ENCODE measurements at regions not wholly inside any gene's neighbourhood (a gene's known extent, or its start where the extent isn't known, plus 50 kb on each side); places are given as distances from the start of the nearest gene placed in this dataset.
"Not testable (repeated sequence)": the region's sequence is repeated elsewhere in the genome, so short reads cannot be mapped to it uniquely, and the experiment has no call there.

- H3K27ac ChIP-seq: no peak overlapping the region
- intact Hi-C loops (cut with DNase I): no loop called here
- no peaks in the 10 kb centered on the region for H3K36me3 ChIP-seq
- H3K27me3 ChIP-seq: no peaks in the 10 kb centered on the region
- DNase-seq (ENCODE audit: low spot score in 2 of 2): no peak
- H3K4me3 ChIP-seq: no peak overlapping the region
- no peak for TF ChIP-seq CTCF (IDR thresholded peaks at IDR 0.05)
- no peaks in the 10 kb centered on the region for H3K4me1 ChIP-seq
- no peaks in the 10 kb centered on the region for H3K9me3 ChIP-seq
These were observed 132.6 kb downstream of the ANAPC4 start for GRCh38 chr4:25509646-25510045.

GRCh38 chr4:25511823-25512222, 134.8 kb downstream of the ANAPC4 start:
- DNase-seq (ENCODE audit: low spot score in 2 of 2); H3K36me3 ChIP-seq; H3K27ac ChIP-seq; H3K4me1 ChIP-seq; H3K9me3 ChIP-seq; H3K27me3 ChIP-seq; H3K4me3 ChIP-seq; intact Hi-C loops (cut with DNase I): not testable (repeated sequence)

- H3K4me3 ChIP-seq: no peak overlapping the region
- intact Hi-C loops (cut with DNase I): no loop called here
- no peak for TF ChIP-seq CTCF (IDR thresholded peaks at IDR 0.05)
- no peaks in the 10 kb centered on the region for H3K4me1 ChIP-seq
- no peak overlapping the region for H3K27ac ChIP-seq
- no peaks in the 10 kb centered on the region for H3K27me3 ChIP-seq
- no peak for DNase-seq (ENCODE audit: low spot score in 2 of 2)
- no peaks in the 10 kb centered on the region for H3K9me3 ChIP-seq
- H3K36me3 ChIP-seq: no peaks in the 10 kb centered on the region
These were observed 136.8 kb downstream of the ANAPC4 start for GRCh38 chr4:25513814-25514213.

- Histone ChIP-seq H3K4me3 (no peak overlapping the region), H3K36me3 (no peaks in the 10 kb centered on the region), H3K4me1 (no peaks in the 10 kb centered on the region), H3K27ac (no peak overlapping the region), H3K9me3 (no peaks in the 10 kb centered on the region), H3K27me3 (no peaks in the 10 kb centered on the region)
- no peak for TF ChIP-seq CTCF (IDR thresholded peaks at IDR 0.05)
- DNase-seq (ENCODE audit: low spot score in 2 of 2): no peak
- intact Hi-C loops (cut with DNase I): no loop called here
These were observed 132.2 kb upstream of the SLC34A2 start for GRCh38 chr4:25523405-25523804.

GRCh38 chr4:25524663-25525062, 131.0 kb upstream of the SLC34A2 start:
- no peak for DNase-seq (ENCODE audit: low spot score in 2 of 2)
- Histone ChIP-seq H3K36me3 (no peaks in the 10 kb centered on the region), H3K4me1 (no peaks in the 10 kb centered on the region), H3K27ac (no peak overlapping the region), H3K4me3 (no peak overlapping the region), H3K9me3 (no peaks in the 10 kb centered on the region), H3K27me3 (no peaks in the 10 kb centered on the region)
- intact Hi-C loops (cut with DNase I): no loop called here
- no peak for TF ChIP-seq CTCF (IDR thresholded peaks at IDR 0.05)

GRCh38 chr4:25525896-25526295, 129.8 kb upstream of the SLC34A2 start:
- intact Hi-C loops (cut with DNase I): no loop called here
- no peaks in the 10 kb centered on the region for H3K27me3 ChIP-seq
- no peak for TF ChIP-seq CTCF (IDR thresholded peaks at IDR 0.05)

More at GRCh38 chr4:25525896-25526295, 129.8 kb upstream of the SLC34A2 start:
- Histone ChIP-seq H3K9me3 (no peaks in the 10 kb centered on the region), H3K4me3 (no peak overlapping the region), H3K4me1 (no peaks in the 10 kb centered on the region), H3K36me3 (no peaks in the 10 kb centered on the region), H3K27ac (no peak overlapping the region)
- no peak for DNase-seq (ENCODE audit: low spot score in 2 of 2)
